GM12865 (cell line): ENCODE measurements at regions not wholly inside any gene's neighbourhood (a gene's known extent, or its start where the extent isn't known, plus 50 kb on each side); places are given as distances from the start of the nearest gene placed in this dataset.
A peak's percentile ranks its signal among the peaks of the same experiment; 100 is the strongest.

Source experiments
- DNase-seq: peaks from one replicate; pipeline ENCODE4 v3.0.0; 2010; ENCODE audit warnings: low read depth
- H3K4me3 ChIP-seq: 2 replicates; pipeline ENCODE4 v1.5.1; 2011; ENCODE audit warnings: mild to moderate bottlenecking, low read depth, low read length, control low read depth
- TF ChIP-seq, protein P1 (sequence below): IDR thresholded peaks from 2 replicates; pipeline ENCODE4 v1.5.1; 2011; ENCODE audit warnings: low read length, control low read depth, low read depth, inconsistent platforms; ENCODE audit not compliant: insufficient read depth; ENCODE audit errors: missing control alignments

DNA sequence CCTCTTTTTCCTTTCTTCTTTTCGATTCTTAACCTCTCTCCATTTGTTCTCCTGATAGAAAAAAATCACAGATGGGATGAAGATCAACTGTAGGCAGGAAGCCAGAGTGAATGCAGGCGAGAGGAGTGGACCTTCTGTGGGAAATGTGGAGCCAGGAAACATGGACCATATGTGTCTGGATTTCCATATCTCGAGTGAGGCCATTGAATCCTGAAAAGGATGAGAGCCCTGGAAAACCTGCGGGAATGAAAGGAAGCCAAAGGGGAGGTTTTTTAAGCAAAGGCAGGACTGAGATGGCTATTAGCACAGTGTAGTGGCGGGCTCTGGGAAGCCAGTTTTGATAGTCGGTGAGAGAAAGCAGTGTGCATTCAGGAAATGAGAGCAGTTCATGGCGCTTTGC, 139.5 kb upstream of the C9orf72 start:
- no peak for DNase-seq
- TF ChIP-seq, protein P1, sequence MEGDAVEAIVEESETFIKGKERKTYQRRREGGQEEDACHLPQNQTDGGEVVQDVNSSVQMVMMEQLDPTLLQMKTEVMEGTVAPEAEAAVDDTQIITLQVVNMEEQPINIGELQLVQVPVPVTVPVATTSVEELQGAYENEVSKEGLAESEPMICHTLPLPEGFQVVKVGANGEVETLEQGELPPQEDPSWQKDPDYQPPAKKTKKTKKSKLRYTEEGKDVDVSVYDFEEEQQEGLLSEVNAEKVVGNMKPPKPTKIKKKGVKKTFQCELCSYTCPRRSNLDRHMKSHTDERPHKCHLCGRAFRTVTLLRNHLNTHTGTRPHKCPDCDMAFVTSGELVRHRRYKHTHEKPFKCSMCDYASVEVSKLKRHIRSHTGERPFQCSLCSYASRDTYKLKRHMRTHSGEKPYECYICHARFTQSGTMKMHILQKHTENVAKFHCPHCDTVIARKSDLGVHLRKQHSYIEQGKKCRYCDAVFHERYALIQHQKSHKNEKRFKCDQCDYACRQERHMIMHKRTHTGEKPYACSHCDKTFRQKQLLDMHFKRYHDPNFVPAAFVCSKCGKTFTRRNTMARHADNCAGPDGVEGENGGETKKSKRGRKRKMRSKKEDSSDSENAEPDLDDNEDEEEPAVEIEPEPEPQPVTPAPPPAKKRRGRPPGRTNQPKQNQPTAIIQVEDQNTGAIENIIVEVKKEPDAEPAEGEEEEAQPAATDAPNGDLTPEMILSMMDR = no peak
- no peak overlapping the region for H3K4me3 ChIP-seq

DNA sequence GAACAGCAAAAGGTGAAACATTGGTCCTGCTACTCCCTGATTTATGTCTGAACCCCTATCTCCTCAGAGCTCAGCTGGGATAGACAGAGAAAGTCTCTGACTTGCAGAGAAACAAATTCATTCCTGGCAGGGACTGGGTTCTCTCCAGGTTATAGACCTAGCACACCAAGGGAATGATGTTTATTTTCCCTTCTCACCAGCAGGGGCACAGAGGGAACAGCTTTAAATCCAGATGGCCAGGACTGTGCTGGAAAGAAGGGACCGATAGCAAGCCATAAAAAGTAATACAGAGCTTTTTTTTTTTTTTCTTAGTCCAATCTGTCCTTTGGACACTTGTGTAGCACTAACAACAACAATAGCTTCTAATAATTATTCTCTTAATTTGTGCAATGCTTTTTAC, 141.1 kb upstream of the C9orf72 start:
- no peak overlapping the region for H3K4me3 ChIP-seq
- TF ChIP-seq, protein P1 = no peak
- DNase-seq = no peak

DNA sequence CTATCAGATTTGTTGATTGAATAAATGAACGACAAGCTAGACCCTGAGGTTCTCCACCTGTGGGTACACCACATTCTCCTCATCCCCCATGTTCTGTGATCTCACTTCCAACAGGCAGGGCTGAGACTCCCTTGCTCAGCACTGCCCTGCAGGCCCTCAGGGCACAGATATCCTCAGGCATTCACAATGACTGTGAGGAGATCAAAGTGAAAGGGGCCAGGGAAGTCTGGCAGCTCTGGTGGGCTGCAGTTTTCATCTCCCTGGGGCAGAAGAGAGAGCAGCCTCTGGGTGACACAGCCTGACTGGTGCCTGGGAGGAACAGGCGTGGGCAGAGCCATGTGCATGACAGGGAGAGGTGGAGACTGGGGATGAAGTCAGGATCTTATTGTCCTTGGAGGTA, 142.4 kb upstream of the C9orf72 start:
- DNase-seq = no peak
- H3K4me3 ChIP-seq = no peak overlapping the region
- TF ChIP-seq, protein P1 = no peak

DNA sequence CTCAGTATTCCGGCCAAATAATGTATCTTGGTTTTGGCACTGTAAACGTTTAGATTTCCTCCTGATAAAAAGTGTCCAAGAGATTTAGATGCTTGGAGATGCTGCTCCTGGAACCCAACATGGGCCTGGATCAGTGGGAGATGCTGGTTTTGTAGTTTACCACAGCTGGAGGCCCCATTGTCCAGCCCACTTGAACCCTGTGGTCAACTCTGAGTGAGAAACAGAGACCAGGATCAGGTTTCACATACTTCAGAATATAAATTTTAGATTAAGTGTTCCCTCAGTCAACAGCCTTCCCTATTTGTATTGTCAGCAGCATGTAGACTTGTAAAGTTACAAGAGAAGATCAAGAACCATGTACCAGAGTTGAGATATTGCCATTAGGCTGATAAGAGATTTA, 144.7 kb upstream of the C9orf72 start:
- no peak overlapping the region for H3K4me3 ChIP-seq
- TF ChIP-seq, protein P1 = no peak
- no peak for DNase-seq

DNA sequence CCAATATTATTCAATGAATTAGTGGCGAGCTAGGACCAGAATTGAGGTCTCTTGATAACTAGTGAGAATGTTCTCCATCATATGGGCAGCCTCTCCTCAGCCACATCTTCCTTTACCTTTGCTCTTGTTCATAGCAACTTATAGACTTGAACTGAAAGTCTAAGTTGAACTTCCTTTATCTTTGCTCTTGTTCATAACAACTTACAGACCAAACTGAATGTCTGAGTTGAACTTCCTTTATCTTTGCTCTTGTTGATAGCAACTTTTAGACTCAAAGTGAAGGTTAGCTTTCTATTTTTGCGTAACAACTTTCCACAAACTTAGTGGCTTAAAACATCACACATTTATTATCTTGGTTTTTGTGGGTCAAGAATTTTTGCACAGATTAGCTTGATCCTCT, 146.4 kb upstream of the C9orf72 start:
- TF ChIP-seq, protein P1 = no peak
- H3K4me3 ChIP-seq = no peak overlapping the region
- no peak for DNase-seq

DNA sequence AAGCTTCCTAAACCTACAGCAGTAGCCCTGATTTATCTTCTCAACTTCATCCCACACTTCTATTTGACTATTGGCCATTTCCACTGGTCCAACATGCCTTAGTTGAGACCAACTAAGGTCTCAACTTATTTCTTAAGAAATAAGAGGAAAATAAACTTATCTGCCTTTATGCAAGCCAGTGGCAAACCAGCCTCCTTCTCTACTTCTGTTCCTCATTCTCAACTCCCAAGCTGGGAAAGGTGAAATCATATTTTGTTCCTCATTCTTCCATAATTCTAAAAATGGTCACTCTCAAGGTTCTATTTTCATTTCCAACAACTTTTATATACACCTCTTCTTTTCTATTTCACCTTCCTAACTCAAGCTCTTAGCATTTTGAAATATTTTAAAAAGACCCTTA, 149.6 kb upstream of the C9orf72 start:
- no peak overlapping the region for H3K4me3 ChIP-seq
- TF ChIP-seq, protein P1 = no peak
- no peak for DNase-seq

DNA sequence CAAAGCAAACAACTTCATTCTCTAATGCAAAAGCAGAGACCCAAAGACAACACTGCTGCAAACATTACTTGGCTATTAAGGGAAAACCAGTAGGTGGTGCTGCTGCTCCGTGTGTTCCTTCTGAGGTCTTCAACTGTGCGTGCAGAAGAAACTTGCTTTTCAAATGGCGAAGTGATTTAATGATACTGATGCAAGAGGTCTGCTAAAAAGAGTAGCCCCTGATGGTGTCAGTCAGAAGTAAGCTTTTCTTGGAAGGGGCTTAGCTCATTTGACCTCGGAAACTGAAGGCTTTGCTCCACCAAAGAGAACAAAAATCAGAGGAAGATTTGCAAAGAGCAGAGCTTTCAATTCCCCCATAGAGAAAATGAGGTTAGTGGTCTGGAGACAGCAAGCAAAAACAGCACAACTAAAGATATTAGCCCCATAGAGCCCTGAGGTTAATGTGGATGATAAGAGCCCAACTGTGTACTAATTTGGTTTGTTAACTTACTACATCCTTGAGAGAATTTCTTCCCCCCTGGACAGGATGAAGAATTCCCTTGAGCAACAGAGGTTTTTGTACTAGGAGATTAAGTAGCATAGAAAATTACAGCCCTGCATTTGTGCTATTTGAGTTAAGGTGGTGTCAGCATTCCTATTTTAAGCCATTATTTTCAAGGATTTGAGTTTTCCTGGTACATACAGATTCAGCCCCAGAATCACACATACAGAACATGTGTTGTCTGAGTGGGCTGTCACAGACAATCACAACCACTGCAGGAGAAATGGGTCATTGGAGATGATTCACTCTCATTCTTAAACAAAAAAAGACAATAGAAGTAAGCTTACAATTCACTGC, 153.2 kb upstream of the C9orf72 start:
- peak; percentile 69 for DNase-seq

More for the DNA sequence above, 153.2 kb upstream of the C9orf72 start:
- TF ChIP-seq, protein P1 = peak; percentile 78
- H3K4me3 ChIP-seq = no peak overlapping the region
